ENCODE measurements at regions not wholly inside any gene's neighbourhood (a gene's known extent, or its start where the extent isn't known, plus 50 kb on each side); places are given as distances from the start of the nearest gene placed in this dataset.

DNA sequence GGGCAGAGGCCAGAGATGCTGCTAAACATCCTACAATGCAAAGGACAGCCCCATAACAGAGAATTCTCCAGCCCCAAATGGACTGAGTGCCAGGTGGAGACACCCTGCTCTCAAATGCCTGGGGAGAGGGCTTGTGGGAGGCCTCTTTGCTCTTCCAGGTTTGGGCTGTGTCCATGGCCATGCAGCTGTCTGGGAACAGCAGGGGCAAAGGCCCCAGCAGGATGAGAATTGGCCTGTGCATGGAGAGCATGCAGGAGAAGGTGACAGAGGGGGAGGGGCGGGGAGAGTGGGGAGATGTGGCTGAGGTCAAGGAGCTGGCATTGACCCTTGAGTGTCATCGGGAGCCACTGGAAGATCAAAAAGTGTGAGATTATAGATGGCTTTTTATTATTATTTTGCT lies 111.5 kb upstream of the ERCC6L2 start:
- Histone ChIP-seq H3K4me2 (ENCODE audit: low read length) (no peak overlapping the region), H3K79me2 (ENCODE audit: insufficient read depth, low read length) (no peaks in the 10 kb centered on the region), H3K36me3 (ENCODE audit: control insufficient read depth in 1 of 2, insufficient read depth in 2 of 2, low read length in 2 of 2) (no peaks in the 10 kb centered on the region), H3K9me2 (ENCODE audit: insufficient read depth) (no peaks in the 10 kb centered on the region), H3K9ac (ENCODE audit: low read length) (no peak overlapping the region), H3K4me3 (replicated peaks in 1 of 2; ENCODE audit: low read depth in 1 of 2, low read length in 2 of 2) (no peak overlapping the region), H3K4me1 (ENCODE audit: control insufficient read depth in 1 of 2, insufficient read depth in 2 of 2, low read length in 2 of 2) (no peaks in the 10 kb centered on the region), H2AFZ (ENCODE audit: low read depth, low read length, poor library complexity, severe bottlenecking) (no peak overlapping the region), H3K27me3 (ENCODE audit: insufficient read depth, low read length) (no peaks in the 10 kb centered on the region), H3K9me3 (ENCODE audit: control insufficient read depth in 1 of 2, insufficient read depth in 1 of 2, low read depth in 1 of 2, low read length in 2 of 2) (no peaks in the 10 kb centered on the region), H3K27ac (ENCODE audit: low read depth, low read length) (no peak overlapping the region), H4K20me1 (ENCODE audit: insufficient read depth) (no peaks in the 10 kb centered on the region)
- RAD21 ChIA-PET (ENCODE audit: low non-redundant PET in 1 of 2, low total read pairs in 2 of 2, uncharacterized antibody in 2 of 2, unreplicated experiment in 2 of 2) = no interaction called here
- intact Hi-C loops (cut with micrococcal nuclease) = no loop called here
- POLR2A ChIA-PET = no interaction called here
- no peak for DNase-seq (ENCODE audit: low read depth, low spot score)
- TF ChIP-seq EZH2 (IDR thresholded peaks at IDR 0.05) = no peak
- TF ChIP-seq, protein P1, sequence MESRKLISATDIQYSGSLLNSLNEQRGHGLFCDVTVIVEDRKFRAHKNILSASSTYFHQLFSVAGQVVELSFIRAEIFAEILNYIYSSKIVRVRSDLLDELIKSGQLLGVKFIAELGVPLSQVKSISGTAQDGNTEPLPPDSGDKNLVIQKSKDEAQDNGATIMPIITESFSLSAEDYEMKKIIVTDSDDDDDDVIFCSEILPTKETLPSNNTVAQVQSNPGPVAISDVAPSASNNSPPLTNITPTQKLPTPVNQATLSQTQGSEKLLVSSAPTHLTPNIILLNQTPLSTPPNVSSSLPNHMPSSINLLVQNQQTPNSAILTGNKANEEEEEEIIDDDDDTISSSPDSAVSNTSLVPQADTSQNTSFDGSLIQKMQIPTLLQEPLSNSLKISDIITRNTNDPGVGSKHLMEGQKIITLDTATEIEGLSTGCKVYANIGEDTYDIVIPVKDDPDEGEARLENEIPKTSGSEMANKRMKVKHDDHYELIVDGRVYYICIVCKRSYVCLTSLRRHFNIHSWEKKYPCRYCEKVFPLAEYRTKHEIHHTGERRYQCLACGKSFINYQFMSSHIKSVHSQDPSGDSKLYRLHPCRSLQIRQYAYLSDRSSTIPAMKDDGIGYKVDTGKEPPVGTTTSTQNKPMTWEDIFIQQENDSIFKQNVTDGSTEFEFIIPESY (IDR thresholded peaks at IDR 0.05; ENCODE audit: extremely low read depth, insufficient replicate concordance, low read length) = no peak
- no peak for TF ChIP-seq SP1 (IDR thresholded peaks at IDR 0.05; ENCODE audit: low read depth)
- no peak for TF ChIP-seq EGR1 (IDR thresholded peaks at IDR 0.05; ENCODE audit: low read depth)
- TF ChIP-seq, protein P2, sequence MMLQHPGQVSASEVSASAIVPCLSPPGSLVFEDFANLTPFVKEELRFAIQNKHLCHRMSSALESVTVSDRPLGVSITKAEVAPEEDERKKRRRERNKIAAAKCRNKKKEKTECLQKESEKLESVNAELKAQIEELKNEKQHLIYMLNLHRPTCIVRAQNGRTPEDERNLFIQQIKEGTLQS (IDR thresholded peaks at IDR 0.05) = no peak
- TF ChIP-seq, protein P3, sequence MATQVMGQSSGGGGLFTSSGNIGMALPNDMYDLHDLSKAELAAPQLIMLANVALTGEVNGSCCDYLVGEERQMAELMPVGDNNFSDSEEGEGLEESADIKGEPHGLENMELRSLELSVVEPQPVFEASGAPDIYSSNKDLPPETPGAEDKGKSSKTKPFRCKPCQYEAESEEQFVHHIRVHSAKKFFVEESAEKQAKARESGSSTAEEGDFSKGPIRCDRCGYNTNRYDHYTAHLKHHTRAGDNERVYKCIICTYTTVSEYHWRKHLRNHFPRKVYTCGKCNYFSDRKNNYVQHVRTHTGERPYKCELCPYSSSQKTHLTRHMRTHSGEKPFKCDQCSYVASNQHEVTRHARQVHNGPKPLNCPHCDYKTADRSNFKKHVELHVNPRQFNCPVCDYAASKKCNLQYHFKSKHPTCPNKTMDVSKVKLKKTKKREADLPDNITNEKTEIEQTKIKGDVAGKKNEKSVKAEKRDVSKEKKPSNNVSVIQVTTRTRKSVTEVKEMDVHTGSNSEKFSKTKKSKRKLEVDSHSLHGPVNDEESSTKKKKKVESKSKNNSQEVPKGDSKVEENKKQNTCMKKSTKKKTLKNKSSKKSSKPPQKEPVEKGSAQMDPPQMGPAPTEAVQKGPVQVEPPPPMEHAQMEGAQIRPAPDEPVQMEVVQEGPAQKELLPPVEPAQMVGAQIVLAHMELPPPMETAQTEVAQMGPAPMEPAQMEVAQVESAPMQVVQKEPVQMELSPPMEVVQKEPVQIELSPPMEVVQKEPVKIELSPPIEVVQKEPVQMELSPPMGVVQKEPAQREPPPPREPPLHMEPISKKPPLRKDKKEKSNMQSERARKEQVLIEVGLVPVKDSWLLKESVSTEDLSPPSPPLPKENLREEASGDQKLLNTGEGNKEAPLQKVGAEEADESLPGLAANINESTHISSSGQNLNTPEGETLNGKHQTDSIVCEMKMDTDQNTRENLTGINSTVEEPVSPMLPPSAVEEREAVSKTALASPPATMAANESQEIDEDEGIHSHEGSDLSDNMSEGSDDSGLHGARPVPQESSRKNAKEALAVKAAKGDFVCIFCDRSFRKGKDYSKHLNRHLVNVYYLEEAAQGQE (IDR thresholded peaks at IDR 0.05; ENCODE audit: low read depth) = no peak
- no peak for TF ChIP-seq CBX3 (IDR thresholded peaks at IDR 0.05; ENCODE audit: low read depth)
- no peak for TF ChIP-seq EZH2phosphoT487 (IDR thresholded peaks at IDR 0.05; ENCODE audit: borderline replicate concordance)
- TF ChIP-seq, protein P4, sequence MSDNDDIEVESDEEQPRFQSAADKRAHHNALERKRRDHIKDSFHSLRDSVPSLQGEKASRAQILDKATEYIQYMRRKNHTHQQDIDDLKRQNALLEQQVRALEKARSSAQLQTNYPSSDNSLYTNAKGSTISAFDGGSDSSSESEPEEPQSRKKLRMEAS (IDR thresholded peaks at IDR 0.05) = no peak
- TF ChIP-seq TCF7L2 (IDR thresholded peaks at IDR 0.05; ENCODE audit: borderline replicate concordance, extremely low read depth, insufficient read depth, insufficient read length) = no peak
- TF ChIP-seq ZFX (IDR thresholded peaks at IDR 0.05) = no peak
- TF ChIP-seq POLR2A (IDR thresholded peaks at IDR 0.05; ENCODE audit: borderline replicate concordance, extremely low read depth, insufficient read depth, insufficient read length) = no peak
- TF ChIP-seq POLR2AphosphoS5 (IDR thresholded peaks at IDR 0.05; ENCODE audit: low read depth, low read length) = no peak
- no peak for TF ChIP-seq CEBPB (IDR thresholded peaks at IDR 0.05; ENCODE audit: low read depth)
- no peak for TF ChIP-seq ELF1 (IDR thresholded peaks at IDR 0.05; ENCODE audit: borderline replicate concordance, low read depth)
- no peak for TF ChIP-seq RAD21 (IDR thresholded peaks at IDR 0.05; ENCODE audit: low read depth)
- CTCF ChIA-PET = no interaction called here
- BruUV-seq (replicated peaks) = no TSS peak
- no peak for ATAC-seq
